HUES48 (cell line): ENCODE measurements at regions not wholly inside any gene's neighbourhood (a gene's known extent, or its start where the extent isn't known, plus 50 kb on each side); places are given as distances from the start of the nearest gene placed in this dataset.

ENCODE experiments used
- H3K27ac ChIP-seq: one replicate; pipeline ENCODE4 v1.7.0; 2013; ENCODE audit warnings: low read depth, low read length, inconsistent platforms
- H3K27me3 ChIP-seq: 2 replicates; pipeline ENCODE4 v1.6.1; 2013; ENCODE audit warnings: mild to moderate bottlenecking, low read length; ENCODE audit not compliant: control insufficient read depth, insufficient read depth
- H3K36me3 ChIP-seq: 2 replicates; pipeline ENCODE4 v1.6.1; 2013; ENCODE audit warnings: low read length; ENCODE audit not compliant: control insufficient read depth, insufficient read depth
- H3K4me1 ChIP-seq: 2 replicates; pipeline ENCODE4 v1.6.1; 2013; ENCODE audit warnings: mild to moderate bottlenecking, low read length; ENCODE audit not compliant: control insufficient read depth, insufficient read depth
- H3K4me3 ChIP-seq: 2 replicates; pipeline ENCODE4 v1.5.1; 2013; ENCODE audit warnings: mild to moderate bottlenecking, low read depth, low read length
- H3K9ac ChIP-seq: 2 replicates; pipeline ENCODE4 v1.6.1; 2013; ENCODE audit warnings: mild to moderate bottlenecking, low read depth, low read length, moderate library complexity
- H3K9me3 ChIP-seq: 2 replicates; pipeline ENCODE4 v1.6.1; 2013; ENCODE audit warnings: low read length; ENCODE audit not compliant: control insufficient read depth, insufficient read depth

DNA sequence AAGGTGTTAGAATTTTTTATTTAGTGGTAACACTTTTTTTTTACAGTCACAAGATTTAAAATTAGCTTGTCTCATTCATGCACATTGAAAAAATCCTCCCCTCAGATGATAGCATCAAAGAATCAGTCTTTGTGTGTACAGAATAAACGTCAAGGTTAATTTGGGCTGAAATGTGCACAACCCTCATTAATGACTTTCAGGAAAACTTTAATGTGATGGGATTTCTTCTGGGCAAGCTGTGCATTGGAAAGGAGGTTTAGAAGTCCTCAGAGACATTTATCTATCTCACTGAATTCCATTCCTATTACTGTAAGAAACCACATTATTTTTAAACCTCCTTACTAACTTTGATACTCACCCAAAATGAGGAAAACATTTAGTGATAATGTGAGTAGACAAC is 88.2 kb upstream of the TECRL start:
- Histone ChIP-seq H3K4me1 (no peaks in the 10 kb centered on the region), H3K9me3 (no peaks in the 10 kb centered on the region), H3K36me3 (no peaks in the 10 kb centered on the region), H3K4me3 (no peak overlapping the region), H3K9ac (no peak overlapping the region), H3K27ac (no peak overlapping the region), H3K27me3 (no peaks in the 10 kb centered on the region)

DNA sequence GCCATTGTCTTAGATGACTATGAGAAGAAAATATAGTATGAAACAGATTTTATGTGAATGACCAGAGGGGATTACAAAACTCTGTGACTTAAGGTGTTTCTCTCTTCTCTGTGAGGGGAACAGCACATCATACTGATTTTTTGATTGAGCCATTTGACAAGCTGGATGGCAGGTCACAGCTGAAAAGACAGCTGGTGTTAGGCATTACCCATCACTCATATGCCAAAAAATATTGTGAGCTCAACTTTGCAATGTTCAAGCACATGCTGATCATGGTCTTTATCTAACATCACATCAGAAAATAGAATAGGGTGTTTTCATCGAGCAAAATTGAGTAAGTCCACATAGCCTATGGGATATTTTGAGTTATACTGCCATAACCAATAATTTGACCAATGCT is 86.7 kb upstream of the TECRL start:
- H3K9me3 ChIP-seq, result no peaks in the 10 kb centered on the region
- no peak overlapping the region for H3K27ac ChIP-seq
- no peaks in the 10 kb centered on the region for H3K36me3 ChIP-seq
- H3K4me1 ChIP-seq, result no peaks in the 10 kb centered on the region
- no peak overlapping the region for H3K4me3 ChIP-seq
- no peak overlapping the region for H3K9ac ChIP-seq
- H3K27me3 ChIP-seq, result no peaks in the 10 kb centered on the region

DNA sequence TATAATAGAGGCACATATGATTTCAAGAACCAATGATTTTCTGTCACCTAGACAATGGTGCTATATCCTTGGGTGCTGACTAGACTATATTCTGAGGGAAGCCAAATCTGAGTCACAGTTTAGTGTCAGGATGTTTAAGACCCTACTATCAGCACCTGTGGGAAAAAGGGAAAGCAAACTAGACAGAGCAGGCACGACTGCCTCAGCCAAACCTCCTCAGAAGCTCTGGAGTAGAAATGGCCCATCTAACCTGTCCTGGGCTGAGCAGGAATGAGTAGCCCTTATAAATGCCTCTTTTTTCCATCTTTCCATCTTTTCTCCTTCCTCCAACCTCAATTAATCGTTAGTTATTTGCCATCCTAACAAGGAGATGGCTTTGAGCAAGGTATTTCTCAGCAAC is 80.4 kb upstream of the TECRL start:
- Histone ChIP-seq H3K4me1 (no peaks in the 10 kb centered on the region), H3K9ac (no peak overlapping the region), H3K27ac (no peak overlapping the region), H3K4me3 (no peak overlapping the region), H3K36me3 (no peaks in the 10 kb centered on the region), H3K9me3 (no peaks in the 10 kb centered on the region), H3K27me3 (no peaks in the 10 kb centered on the region)

DNA sequence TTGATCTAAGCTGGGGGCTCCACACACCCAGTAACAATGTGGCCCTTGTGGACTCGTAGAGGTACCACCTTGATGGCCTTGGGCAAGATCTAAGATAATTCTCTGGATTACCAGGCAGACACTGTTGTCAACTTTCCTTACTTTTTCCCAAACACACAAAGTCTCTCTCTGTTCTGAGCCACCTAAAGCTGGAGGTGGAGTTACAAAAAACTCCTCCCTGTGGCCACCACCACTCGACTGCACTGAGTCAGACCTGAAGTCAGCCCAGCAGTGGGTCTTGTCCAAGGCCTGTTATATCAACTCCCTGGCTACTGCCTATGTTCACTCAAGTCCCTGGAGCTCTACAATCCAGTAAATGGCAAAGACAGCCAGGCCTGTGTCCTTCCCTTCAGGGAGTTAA is 70.1 kb upstream of the TECRL start:
- Histone ChIP-seq H3K27me3 (no peaks in the 10 kb centered on the region), H3K4me3 (no peak overlapping the region), H3K36me3 (no peaks in the 10 kb centered on the region), H3K9me3 (no peaks in the 10 kb centered on the region), H3K4me1 (no peaks in the 10 kb centered on the region), H3K27ac (no peak overlapping the region), H3K9ac (no peak overlapping the region)

DNA sequence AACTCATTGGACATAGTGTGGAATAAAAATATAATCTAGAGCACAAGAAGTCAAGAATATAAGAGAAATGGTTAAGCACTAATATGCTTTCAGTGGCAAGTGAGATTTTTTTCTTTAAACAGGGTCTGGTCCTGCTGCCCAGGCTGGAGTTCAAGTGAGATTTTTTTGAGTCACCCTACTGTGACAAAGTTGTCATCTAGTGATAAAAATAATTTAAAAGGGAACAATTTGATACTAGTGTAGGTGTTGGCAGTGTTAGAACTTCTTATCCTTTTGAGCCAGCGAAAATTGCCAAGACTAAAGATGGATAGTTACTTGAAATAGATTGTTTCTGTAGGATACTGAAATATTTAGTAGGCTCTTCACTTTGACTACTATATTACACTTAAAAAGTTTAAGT is 67.9 kb upstream of the TECRL start:
- Histone ChIP-seq H3K9ac (no peak overlapping the region), H3K27me3 (no peaks in the 10 kb centered on the region), H3K4me1 (no peaks in the 10 kb centered on the region), H3K27ac (no peak overlapping the region), H3K36me3 (no peaks in the 10 kb centered on the region), H3K9me3 (no peaks in the 10 kb centered on the region), H3K4me3 (no peak overlapping the region)

DNA sequence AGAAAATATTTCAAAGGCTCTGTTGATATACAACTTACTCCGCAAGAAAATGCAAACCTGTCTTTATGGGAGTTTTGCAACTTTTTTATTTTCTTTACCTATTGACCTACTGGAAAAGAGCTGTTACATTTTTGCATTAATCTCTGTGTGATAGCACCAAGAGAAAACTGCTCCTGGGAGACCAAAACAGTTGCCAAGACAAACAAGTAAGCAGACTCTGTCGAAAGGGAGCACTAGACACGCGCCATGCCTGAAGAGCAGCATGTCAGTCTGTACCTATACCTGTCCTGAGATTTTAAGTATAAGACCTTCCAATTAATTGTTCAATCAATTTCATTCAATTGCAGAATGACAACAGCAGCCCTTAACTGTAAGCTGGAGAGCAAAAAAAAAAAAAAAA is 56.0 kb upstream of the TECRL start:
- H3K36me3 ChIP-seq, result no peaks in the 10 kb centered on the region
- H3K9ac ChIP-seq, result no peak overlapping the region
- H3K4me3 ChIP-seq, result no peak overlapping the region
- H3K4me1 ChIP-seq, result no peaks in the 10 kb centered on the region
- no peaks in the 10 kb centered on the region for H3K9me3 ChIP-seq
- no peak overlapping the region for H3K27ac ChIP-seq
- H3K27me3 ChIP-seq, result no peaks in the 10 kb centered on the region

DNA sequence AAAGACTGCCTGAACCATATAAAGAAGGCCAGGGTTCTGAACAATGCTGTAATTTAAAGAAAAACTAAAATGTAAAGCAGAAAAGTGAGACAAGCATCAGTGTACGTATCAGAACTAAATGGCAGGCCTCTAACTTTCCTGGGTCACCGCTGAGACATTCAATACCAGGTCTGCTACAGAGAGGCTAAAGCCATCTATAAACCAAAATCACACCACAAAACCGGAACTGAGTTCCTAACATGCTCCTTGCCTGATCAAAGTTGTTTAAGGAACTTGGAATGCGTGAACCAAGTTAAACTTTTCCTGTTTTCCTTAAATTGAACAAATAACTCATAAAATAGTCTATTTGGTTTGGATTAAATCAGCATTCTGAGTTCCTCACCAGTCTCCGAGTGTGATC is 55.3 kb upstream of the TECRL start:
- Histone ChIP-seq H3K36me3 (no peaks in the 10 kb centered on the region), H3K9ac (no peak overlapping the region), H3K4me3 (no peak overlapping the region), H3K9me3 (no peaks in the 10 kb centered on the region), H3K4me1 (no peaks in the 10 kb centered on the region), H3K27ac (no peak overlapping the region), H3K27me3 (no peaks in the 10 kb centered on the region)
